GM23338 (cell line): ENCODE measurements at regions not wholly inside any gene's neighbourhood (a gene's known extent, or its start where the extent isn't known, plus 50 kb on each side); places are given as distances from the start of the nearest gene placed in this dataset.

Experiments
- ATAC-seq: fragments of 200-7000 bp; cut with Tn5 transposase; 3 replicates; pipeline ENCODE4 v1.9.1; 2020
- DNase-seq: peaks from one replicate; pipeline ENCODE4 v3.0.0-alpha.2; 2015; ENCODE audit warnings: low spot score
- H2AFZ ChIP-seq: fragments of 200-600 bp; sonication (generic); 2 replicates; pipeline ENCODE4 v1.8.0; 2016; ENCODE audit warnings: antibody characterized with exemption, mild to moderate bottlenecking, moderate library complexity
- H3F3A ChIP-seq: fragments of 200-600 bp; sonication (generic); replicated peaks from 2 replicates; pipeline ENCODE4 v1.8.0; 2017; ENCODE audit warnings: antibody characterized with exemption, mixed run types, low read depth
- H3K27ac ChIP-seq: fragments of 200-600 bp; sonication (generic); 2 replicates; pipeline ENCODE4 v1.6.1; 2016; ENCODE audit warnings: low read depth
- H3K27me3 ChIP-seq: fragments of 200-600 bp; sonication (generic); 2 replicates; pipeline ENCODE4 v1.8.0; 2016; ENCODE audit warnings: mild to moderate bottlenecking, mixed run types, moderate library complexity; ENCODE audit not compliant: insufficient read depth
- H3K36me3 ChIP-seq: fragments of 200-600 bp; sonication (generic); 2 replicates; pipeline ENCODE4 v1.8.0; 2016; ENCODE audit warnings: mild to moderate bottlenecking; ENCODE audit not compliant: insufficient read depth
- H3K4me1 ChIP-seq: fragments of 200-600 bp; sonication (generic); 2 replicates; pipeline ENCODE4 v1.8.0; 2016; ENCODE audit warnings: mild to moderate bottlenecking, moderate library complexity; ENCODE audit not compliant: insufficient read depth
- H3K4me2 ChIP-seq: fragments of 200-600 bp; sonication (generic); 2 replicates; pipeline ENCODE4 v1.7.1; 2017; ENCODE audit warnings: mixed run types
- H3K4me3 ChIP-seq: fragments of 200-600 bp; sonication (generic); 2 replicates; pipeline ENCODE4 v1.6.1; 2016; ENCODE audit warnings: mixed run types
- H3K79me2 ChIP-seq: fragments of 200-600 bp; sonication (generic); replicated peaks from 2 replicates; pipeline ENCODE4 v1.8.0; 2017; ENCODE audit warnings: mild to moderate bottlenecking; ENCODE audit not compliant: insufficient read depth
- H3K9me2 ChIP-seq: fragments of 200-600 bp; sonication (generic); 2 replicates; pipeline ENCODE4 v1.8.0; 2017; ENCODE audit not compliant: insufficient read depth
- H4K20me1 ChIP-seq: fragments of 200-600 bp; sonication (generic); replicated peaks from 2 replicates; pipeline ENCODE4 v1.8.0; 2017; ENCODE audit warnings: mild to moderate bottlenecking; ENCODE audit not compliant: insufficient read depth
- H3K27ac Mint-ChIP-seq: 2 replicates; pipeline ENCODE4 v1.8.0; 2020; ENCODE audit warnings: inconsistent platforms, mild to moderate bottlenecking, moderate library complexity, mixed read lengths
- H3K27me3 Mint-ChIP-seq: 3 replicates; pipeline ENCODE4 v1.8.0; 2022; ENCODE audit warnings: low read depth, mild to moderate bottlenecking, moderate library complexity, mixed read lengths, inconsistent platforms; ENCODE audit not compliant: insufficient read depth, poor library complexity
- H3K36me3 Mint-ChIP-seq: 3 replicates; pipeline ENCODE4 v1.8.0; 2021; ENCODE audit warnings: low read depth, mild to moderate bottlenecking, inconsistent platforms, moderate library complexity, mixed read lengths
- H3K4me1 Mint-ChIP-seq: 3 replicates; pipeline ENCODE4 v1.8.0; 2020; ENCODE audit warnings: mild to moderate bottlenecking, inconsistent platforms, mixed read lengths
- H3K4me3 Mint-ChIP-seq: 3 replicates; pipeline ENCODE4 v1.8.0; 2021; ENCODE audit warnings: moderate library complexity, mild to moderate bottlenecking, inconsistent platforms, mixed read lengths
- H3K9me3 Mint-ChIP-seq: 3 replicates; pipeline ENCODE4 v1.8.0; 2020; ENCODE audit warnings: moderate library complexity, mild to moderate bottlenecking, inconsistent platforms, mixed read lengths
- CREB1 ChIP-seq: fragments of 250-450 bp; sonication (Bioruptor Pico); IDR thresholded peaks from 2 replicates; pipeline ENCODE4 v1.5.0; 2020; ENCODE audit warnings: low read depth, mild to moderate bottlenecking, moderate library complexity
- EZH2 ChIP-seq: fragments of 200-600 bp; sonication (generic); IDR thresholded peaks from one replicate; pipeline ENCODE4 v1.8.0; 2017; ENCODE audit warnings: antibody characterized with exemption, mild to moderate bottlenecking, low read depth; ENCODE audit not compliant: unreplicated experiment
- EZH2phosphoT487 ChIP-seq: fragments of 200-600 bp; sonication (generic); IDR thresholded peaks from one replicate; pipeline ENCODE4 v1.8.1; 2018; ENCODE audit warnings: antibody characterized with exemption; ENCODE audit not compliant: unreplicated experiment
- JUNB ChIP-seq: IDR thresholded peaks from one replicate; pipeline ENCODE4 v1.6.1; 2016; ENCODE audit warnings: antibody characterized with exemption; ENCODE audit not compliant: unreplicated experiment
- NANOG ChIP-seq: IDR thresholded peaks from 2 replicates; pipeline ENCODE4 v1.6.1; 2016; ENCODE audit warnings: antibody characterized with exemption, borderline replicate concordance
- POLR2AphosphoS5 ChIP-seq: IDR thresholded peaks from 2 replicates; pipeline ENCODE4 v1.6.1; 2016; ENCODE audit warnings: antibody characterized with exemption, low read depth
- STAT1 ChIP-seq: IDR thresholded peaks from one replicate; pipeline ENCODE4 v1.6.1; 2016; ENCODE audit warnings: antibody characterized with exemption; ENCODE audit not compliant: unreplicated experiment
- ZNF331 ChIP-seq: fragments of 250-450 bp; sonication (Bioruptor Pico); IDR thresholded peaks from 2 replicates; pipeline ENCODE4 v1.5.0; 2020; ENCODE audit warnings: low read depth, mild to moderate bottlenecking, moderate library complexity
- TF ChIP-seq, protein P1 (sequence below), 2 experiments: fragments of 200-600 bp in 1 of 2; sonication (generic) in 1 of 2; conservative IDR thresholded peaks; 2 replicates each; pipeline versions ENCODE4 v1.5.1 to v1.6.1; 2016 to 2017; ENCODE audit warnings: antibody characterized with exemption in 2 of 2, low read depth in 2 of 2, mild to moderate bottlenecking in 2 of 2, moderate library complexity in 1 of 2
- TF ChIP-seq, protein P2 (sequence below): IDR thresholded peaks from 2 replicates; pipeline ENCODE4 v1.6.1; 2016; ENCODE audit warnings: antibody characterized with exemption
- TF ChIP-seq, protein P3 (sequence below): IDR thresholded peaks from one replicate; pipeline ENCODE4 v1.6.1; 2018; ENCODE audit warnings: antibody characterized with exemption; ENCODE audit not compliant: unreplicated experiment

DNA sequence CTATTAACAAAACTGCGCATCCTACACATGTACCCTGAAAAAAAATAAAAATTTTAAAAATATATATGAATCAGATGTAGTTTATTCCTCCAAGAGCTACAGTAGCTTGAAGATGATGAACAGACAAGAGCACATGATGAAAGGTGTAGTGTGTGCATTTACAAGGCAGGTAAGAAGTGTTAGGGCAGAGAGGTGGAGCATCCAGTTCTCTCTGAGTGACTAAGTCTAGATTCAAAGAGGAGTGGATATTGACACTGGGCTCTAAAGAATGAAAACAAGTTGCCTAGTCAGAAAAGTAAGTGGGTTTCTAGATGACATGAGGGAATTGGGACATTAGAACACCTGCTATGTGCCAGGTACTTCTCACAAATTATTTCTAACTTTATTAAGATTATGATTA, 76.0 kb upstream of the CARD18 start (continued):
- TF ChIP-seq ZNF331 = no peak
- TF ChIP-seq EZH2phosphoT487 = no peak

DNA sequence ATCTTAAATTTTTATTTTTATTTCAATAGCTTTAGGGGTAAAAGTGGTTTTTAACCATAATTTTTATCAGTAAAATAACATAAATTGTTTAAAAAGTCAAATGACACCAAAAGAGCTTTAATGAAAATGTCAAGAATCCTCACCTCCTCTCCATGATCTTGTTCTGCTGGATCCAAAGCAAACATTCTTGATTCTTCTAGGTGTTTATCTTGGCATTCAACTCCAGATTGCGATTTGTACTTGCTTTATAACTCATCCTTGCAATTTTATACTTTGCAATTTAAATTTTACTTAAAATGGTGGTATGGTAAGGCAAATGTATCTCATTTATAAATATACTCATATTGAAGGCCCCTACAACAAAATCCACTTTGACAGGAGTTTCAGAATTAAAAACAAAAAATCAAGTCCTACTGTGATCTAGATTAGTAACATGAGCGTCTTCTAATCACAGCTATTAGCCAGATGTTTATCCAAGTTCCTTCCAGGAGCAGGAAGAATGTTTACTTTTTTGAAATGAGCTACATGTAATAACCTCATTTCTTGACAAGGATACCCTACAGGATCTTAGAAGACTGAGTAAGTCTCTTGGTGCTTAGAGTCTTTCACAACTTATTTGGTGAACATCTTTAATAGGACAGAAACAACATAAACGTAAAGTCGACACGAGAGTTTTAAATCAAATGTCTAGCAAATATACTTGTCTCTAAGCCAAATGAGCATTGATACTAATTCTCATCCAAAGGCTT, 72.4 kb upstream of the CARD18 start:
- Histone ChIP-seq H3K36me3 (no peaks in the 10 kb centered on the region), H3K79me2 (no peaks in the 10 kb centered on the region), H3K27ac (no peak overlapping the region), H2AFZ (no peak overlapping the region), H3K4me2 (no peak overlapping the region), H3F3A (no peaks in the 10 kb centered on the region), H3K4me1 (no peaks in the 10 kb centered on the region), H3K9me2 (no peaks in the 10 kb centered on the region), H4K20me1 (no peaks in the 10 kb centered on the region), H3K27me3 (no peaks in the 10 kb centered on the region), H3K4me3 (no peak overlapping the region)
- TF ChIP-seq STAT1 = no peak
- no peak for TF ChIP-seq JUNB
- ATAC-seq (no peak), DNase-seq (no peak)
- Mint-ChIP-seq H3K9me3 (no peaks in the 10 kb centered on the region), H3K27ac (no peak overlapping the region), H3K36me3 (no peaks in the 10 kb centered on the region), H3K27me3 (no peaks in the 10 kb centered on the region), H3K4me1 (no peaks in the 10 kb centered on the region), H3K4me3 (no peak overlapping the region)

DNA sequence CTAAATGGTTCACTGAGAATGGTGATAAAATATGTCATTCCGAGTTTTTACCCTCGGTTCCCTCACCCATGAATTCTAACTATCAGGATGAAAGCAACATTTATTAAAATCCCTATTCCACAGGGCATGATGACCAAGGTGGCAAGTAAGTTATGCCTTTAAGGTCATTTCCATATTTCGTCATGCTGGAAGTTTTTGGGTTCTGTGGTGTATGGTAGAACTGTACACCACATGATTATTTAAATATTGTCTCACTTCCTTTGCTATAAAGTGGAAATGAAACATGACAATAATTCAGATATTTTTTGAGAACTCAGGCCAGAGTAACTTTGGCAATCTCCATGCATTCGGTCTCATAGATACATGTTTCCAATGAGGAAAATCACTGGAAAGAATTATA, 68.5 kb upstream of the CARD18 start:
- Histone ChIP-seq H3K27me3 (no peaks in the 10 kb centered on the region), H3F3A (no peaks in the 10 kb centered on the region), H3K79me2 (no peaks in the 10 kb centered on the region), H3K4me3 (no peak overlapping the region), H3K27ac (no peak overlapping the region), H2AFZ (no peak overlapping the region), H3K36me3 (no peaks in the 10 kb centered on the region), H3K4me1 (no peaks in the 10 kb centered on the region), H4K20me1 (no peaks in the 10 kb centered on the region), H3K4me2 (no peak overlapping the region), H3K9me2 (no peaks in the 10 kb centered on the region)
- Mint-ChIP-seq H3K36me3 (no peaks in the 10 kb centered on the region), H3K27me3 (no peaks in the 10 kb centered on the region), H3K27ac (no peak overlapping the region), H3K4me3 (no peak overlapping the region), H3K4me1 (no peaks in the 10 kb centered on the region), H3K9me3 (no peaks in the 10 kb centered on the region)
- no peak for ATAC-seq
- no peak for DNase-seq
- TF ChIP-seq CREB1 (no peak), EZH2phosphoT487 (no peak), POLR2AphosphoS5 (no peak), EZH2 (no peak), NANOG (no peak)
- TF ChIP-seq, protein P1, sequence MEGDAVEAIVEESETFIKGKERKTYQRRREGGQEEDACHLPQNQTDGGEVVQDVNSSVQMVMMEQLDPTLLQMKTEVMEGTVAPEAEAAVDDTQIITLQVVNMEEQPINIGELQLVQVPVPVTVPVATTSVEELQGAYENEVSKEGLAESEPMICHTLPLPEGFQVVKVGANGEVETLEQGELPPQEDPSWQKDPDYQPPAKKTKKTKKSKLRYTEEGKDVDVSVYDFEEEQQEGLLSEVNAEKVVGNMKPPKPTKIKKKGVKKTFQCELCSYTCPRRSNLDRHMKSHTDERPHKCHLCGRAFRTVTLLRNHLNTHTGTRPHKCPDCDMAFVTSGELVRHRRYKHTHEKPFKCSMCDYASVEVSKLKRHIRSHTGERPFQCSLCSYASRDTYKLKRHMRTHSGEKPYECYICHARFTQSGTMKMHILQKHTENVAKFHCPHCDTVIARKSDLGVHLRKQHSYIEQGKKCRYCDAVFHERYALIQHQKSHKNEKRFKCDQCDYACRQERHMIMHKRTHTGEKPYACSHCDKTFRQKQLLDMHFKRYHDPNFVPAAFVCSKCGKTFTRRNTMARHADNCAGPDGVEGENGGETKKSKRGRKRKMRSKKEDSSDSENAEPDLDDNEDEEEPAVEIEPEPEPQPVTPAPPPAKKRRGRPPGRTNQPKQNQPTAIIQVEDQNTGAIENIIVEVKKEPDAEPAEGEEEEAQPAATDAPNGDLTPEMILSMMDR (conservative IDR thresholded peaks at IDR 0.05; ENCODE audit: low read depth in 2 of 2) = no peak
- TF ChIP-seq, protein P2, sequence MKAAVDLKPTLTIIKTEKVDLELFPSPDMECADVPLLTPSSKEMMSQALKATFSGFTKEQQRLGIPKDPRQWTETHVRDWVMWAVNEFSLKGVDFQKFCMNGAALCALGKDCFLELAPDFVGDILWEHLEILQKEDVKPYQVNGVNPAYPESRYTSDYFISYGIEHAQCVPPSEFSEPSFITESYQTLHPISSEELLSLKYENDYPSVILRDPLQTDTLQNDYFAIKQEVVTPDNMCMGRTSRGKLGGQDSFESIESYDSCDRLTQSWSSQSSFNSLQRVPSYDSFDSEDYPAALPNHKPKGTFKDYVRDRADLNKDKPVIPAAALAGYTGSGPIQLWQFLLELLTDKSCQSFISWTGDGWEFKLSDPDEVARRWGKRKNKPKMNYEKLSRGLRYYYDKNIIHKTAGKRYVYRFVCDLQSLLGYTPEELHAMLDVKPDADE = no peak
- TF ChIP-seq, protein P3, sequence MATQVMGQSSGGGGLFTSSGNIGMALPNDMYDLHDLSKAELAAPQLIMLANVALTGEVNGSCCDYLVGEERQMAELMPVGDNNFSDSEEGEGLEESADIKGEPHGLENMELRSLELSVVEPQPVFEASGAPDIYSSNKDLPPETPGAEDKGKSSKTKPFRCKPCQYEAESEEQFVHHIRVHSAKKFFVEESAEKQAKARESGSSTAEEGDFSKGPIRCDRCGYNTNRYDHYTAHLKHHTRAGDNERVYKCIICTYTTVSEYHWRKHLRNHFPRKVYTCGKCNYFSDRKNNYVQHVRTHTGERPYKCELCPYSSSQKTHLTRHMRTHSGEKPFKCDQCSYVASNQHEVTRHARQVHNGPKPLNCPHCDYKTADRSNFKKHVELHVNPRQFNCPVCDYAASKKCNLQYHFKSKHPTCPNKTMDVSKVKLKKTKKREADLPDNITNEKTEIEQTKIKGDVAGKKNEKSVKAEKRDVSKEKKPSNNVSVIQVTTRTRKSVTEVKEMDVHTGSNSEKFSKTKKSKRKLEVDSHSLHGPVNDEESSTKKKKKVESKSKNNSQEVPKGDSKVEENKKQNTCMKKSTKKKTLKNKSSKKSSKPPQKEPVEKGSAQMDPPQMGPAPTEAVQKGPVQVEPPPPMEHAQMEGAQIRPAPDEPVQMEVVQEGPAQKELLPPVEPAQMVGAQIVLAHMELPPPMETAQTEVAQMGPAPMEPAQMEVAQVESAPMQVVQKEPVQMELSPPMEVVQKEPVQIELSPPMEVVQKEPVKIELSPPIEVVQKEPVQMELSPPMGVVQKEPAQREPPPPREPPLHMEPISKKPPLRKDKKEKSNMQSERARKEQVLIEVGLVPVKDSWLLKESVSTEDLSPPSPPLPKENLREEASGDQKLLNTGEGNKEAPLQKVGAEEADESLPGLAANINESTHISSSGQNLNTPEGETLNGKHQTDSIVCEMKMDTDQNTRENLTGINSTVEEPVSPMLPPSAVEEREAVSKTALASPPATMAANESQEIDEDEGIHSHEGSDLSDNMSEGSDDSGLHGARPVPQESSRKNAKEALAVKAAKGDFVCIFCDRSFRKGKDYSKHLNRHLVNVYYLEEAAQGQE = no peak
